Gastroesophageal sphincter (tissue), 4 donors: ENCODE measurements at regions not wholly inside any gene's neighbourhood (a gene's known extent, or its start where the extent isn't known, plus 50 kb on each side); places are given as distances from the start of the nearest gene placed in this dataset.

ENCODE experiments used
- ATAC-seq: fragments of 150-250 bp; one replicate; pipeline ENCODE4 v1.9.1; 2016; ENCODE audit warnings: mild to moderate bottlenecking, moderate library complexity
- H3K27ac ChIP-seq, 4 donors: fragments of 200-600 bp; sonication (generic) in 3 of 4; 1 replicate in 3 of 4; 2 replicates in 1 of 4; pipeline ENCODE4 v1.5.1; 2016 to 2019
- H3K27me3 ChIP-seq: fragments of 200-600 bp; sonication (generic); one replicate; pipeline ENCODE4 v1.5.1; 2019
- H3K36me3 ChIP-seq, 2 donors: fragments of 200-600 bp; sonication (generic); one replicate each; pipeline ENCODE4 v1.5.1; 2019; ENCODE audit warnings: control low read depth in 1 of 2
- H3K4me1 ChIP-seq, 3 donors: fragments of 200-600 bp; sonication (generic); 1 replicate in 2 of 3; 2 replicates in 1 of 3; pipeline ENCODE4 v1.5.1; 2016 to 2019; ENCODE audit warnings: control low read depth in 2 of 3
- H3K4me3 ChIP-seq, 2 donors: fragments of 200-600 bp; sonication (generic); one replicate each; pipeline ENCODE4 v1.5.1; 2019; ENCODE audit warnings: mild to moderate bottlenecking in 1 of 2, moderate library complexity in 1 of 2
- H3K9me3 ChIP-seq, 3 donors: fragments of 200-600 bp; sonication (generic); one replicate each; pipeline ENCODE4 v1.5.1; 2017 to 2019; ENCODE audit warnings: control low read depth in 2 of 3
- EP300 ChIP-seq: sonication (generic); formaldehyde crosslinking; IDR thresholded peaks from one replicate; pipeline ENCODE4 v1.6.1; 2017; ENCODE audit warnings: antibody characterized with exemption, mild to moderate bottlenecking
- POLR2A ChIP-seq, 2 donors: fragments of 450-650 bp; IDR thresholded peaks; one replicate each; pipeline ENCODE4 v1.6.1; 2017; ENCODE audit warnings: antibody characterized with exemption in 2 of 2, mild to moderate bottlenecking in 2 of 2, moderate library complexity in 1 of 2
- POLR2AphosphoS5 ChIP-seq: sonication (generic); formaldehyde crosslinking; IDR thresholded peaks from one replicate; pipeline ENCODE4 v1.6.1; 2017; ENCODE audit warnings: antibody characterized with exemption
- WGBS, 2 donors: methylation state at CpG; one replicate each; pipeline ENCODE4 v1.1.5; 2018; ENCODE audit warnings: low coverage in 1 of 2; 5-methylcytosine and 5-hydroxymethylcytosine counted together
- TF ChIP-seq, protein P1 (sequence below), 4 experiments: fragments of 200-600 bp in 2 of 4; fragments of 450-650 bp in 2 of 4; sonication (generic) in 1 of 4; IDR thresholded peaks; one replicate each; pipeline ENCODE4 v1.5.1; 2017 to 2019; ENCODE audit warnings: antibody characterized with exemption in 4 of 4, mild to moderate bottlenecking in 2 of 4, moderate library complexity in 2 of 4

DNA sequence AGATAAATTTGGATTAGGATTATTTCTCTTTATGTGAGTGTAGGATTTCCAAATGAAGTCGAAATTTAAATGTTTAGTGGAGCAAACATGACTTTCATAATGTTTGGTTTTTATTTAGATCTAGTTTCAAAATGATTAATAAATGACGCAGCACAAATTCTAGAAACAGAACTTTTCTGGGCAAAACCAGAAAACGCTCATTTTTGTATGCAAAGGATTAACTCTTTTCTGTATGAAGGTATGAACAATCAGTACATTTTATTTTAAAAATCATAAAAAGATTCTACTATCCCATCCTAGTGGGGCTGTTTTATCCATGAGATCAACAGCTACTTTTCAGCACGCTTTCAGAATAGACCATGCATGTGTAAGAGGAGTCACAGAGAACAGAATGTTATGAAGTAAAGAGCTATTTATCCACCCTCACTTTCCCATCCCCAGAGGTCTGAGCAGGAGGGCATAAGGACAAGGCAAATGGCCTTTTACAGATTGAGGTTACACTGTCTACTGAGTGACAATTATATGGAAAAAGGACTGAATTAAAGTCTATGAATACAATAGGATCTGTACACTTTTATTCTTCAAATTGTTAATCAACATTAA is 270.8 kb downstream of the ZEB2 start:
- no peak overlapping the region for H3K4me3 ChIP-seq
- H3K9me3 ChIP-seq = peaks cover 0 to 24% (median 0%) of the 10 kb centered on the region in 3 donors
- TF ChIP-seq, protein P1, sequence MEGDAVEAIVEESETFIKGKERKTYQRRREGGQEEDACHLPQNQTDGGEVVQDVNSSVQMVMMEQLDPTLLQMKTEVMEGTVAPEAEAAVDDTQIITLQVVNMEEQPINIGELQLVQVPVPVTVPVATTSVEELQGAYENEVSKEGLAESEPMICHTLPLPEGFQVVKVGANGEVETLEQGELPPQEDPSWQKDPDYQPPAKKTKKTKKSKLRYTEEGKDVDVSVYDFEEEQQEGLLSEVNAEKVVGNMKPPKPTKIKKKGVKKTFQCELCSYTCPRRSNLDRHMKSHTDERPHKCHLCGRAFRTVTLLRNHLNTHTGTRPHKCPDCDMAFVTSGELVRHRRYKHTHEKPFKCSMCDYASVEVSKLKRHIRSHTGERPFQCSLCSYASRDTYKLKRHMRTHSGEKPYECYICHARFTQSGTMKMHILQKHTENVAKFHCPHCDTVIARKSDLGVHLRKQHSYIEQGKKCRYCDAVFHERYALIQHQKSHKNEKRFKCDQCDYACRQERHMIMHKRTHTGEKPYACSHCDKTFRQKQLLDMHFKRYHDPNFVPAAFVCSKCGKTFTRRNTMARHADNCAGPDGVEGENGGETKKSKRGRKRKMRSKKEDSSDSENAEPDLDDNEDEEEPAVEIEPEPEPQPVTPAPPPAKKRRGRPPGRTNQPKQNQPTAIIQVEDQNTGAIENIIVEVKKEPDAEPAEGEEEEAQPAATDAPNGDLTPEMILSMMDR (IDR thresholded peaks at IDR 0.05) = no peak
- no peak for TF ChIP-seq POLR2A (IDR thresholded peaks at IDR 0.05)
- TF ChIP-seq EP300 = no peak
- TF ChIP-seq POLR2AphosphoS5 = no peak
- ATAC-seq = no peak
- H3K27ac ChIP-seq = no peak overlapping the region
- H3K36me3 ChIP-seq = no peaks in the 10 kb centered on the region
- H3K27me3 ChIP-seq = no peaks in the 10 kb centered on the region
- 60 to 67% methylated on average over 4 of the region's 4 CpGs for WGBS, 2 donors
- no peaks in the 10 kb centered on the region for H3K4me1 ChIP-seq

DNA sequence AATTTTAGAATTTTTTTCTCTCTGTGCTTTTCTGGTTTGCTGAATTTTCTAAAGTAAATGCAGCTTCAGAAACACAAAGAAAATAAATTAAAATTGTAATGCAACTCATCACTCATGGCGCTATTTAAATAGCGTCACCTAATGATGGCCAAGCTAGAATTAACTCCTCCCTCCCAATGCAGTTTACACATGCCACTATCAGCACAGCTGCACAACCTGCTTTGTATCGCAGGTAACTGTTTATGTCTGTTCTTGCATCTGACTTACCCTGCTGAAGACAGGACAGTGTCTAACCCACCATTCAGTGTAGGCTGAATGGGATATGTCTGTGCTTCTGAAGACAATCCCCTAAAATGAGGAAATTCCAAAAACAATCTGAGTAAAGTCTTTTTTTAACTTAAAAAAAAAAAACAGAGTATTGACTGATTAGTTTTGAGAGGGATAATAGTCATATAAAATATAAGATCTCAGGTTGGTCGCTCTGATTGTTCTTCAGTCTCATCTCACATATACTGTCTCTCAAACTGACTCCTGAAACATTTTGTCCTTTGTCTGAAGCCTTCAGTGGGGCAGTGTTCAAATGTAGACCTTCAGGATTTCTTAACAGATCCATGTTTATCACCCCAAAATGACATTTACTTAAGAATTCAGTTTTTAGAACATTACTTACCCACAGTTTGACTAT is 271.4 kb downstream of the ZEB2 start:
- TF ChIP-seq EP300 (no peak), POLR2A (IDR thresholded peaks at IDR 0.05) (no peak), POLR2AphosphoS5 (no peak)
- TF ChIP-seq, protein P1 (IDR thresholded peaks at IDR 0.05) = no peak
- Histone ChIP-seq H3K27ac (no peak overlapping the region), H3K9me3 (peaks cover 0 to 17% (median 0%) of the 10 kb centered on the region in 3 donors), H3K4me3 (no peak overlapping the region), H3K4me1 (no peaks in the 10 kb centered on the region), H3K27me3 (no peaks in the 10 kb centered on the region), H3K36me3 (no peaks in the 10 kb centered on the region)
- no peak for ATAC-seq
- 93 to 100% methylated on average over 2 to 4 of the region's 4 CpGs for WGBS, 2 donors

DNA sequence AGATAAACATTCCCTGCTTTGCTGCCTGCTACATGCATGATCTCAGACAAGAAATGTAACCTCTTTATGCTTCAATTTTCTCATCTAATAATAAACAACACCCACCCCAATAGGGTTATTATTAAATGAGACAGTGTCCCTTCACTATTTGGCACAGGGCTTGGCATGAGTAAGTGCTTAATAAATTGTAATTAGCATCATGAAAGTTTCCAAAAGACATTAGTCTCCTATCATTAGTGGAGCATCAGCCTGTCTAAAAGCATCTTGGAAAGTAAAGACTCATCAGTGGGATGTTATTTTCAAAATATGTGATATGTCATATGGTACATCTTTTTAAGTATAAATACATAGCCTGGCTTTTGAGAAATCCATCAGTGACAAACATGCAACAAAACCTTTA is 275.0 kb downstream of the ZEB2 start:
- Histone ChIP-seq H3K4me1 (no peaks in the 10 kb centered on the region), H3K36me3 (no peaks in the 10 kb centered on the region), H3K27ac (no peak overlapping the region), H3K27me3 (no peaks in the 10 kb centered on the region), H3K4me3 (no peak overlapping the region), H3K9me3 (no peaks in the 10 kb centered on the region)
- TF ChIP-seq, protein P1 (IDR thresholded peaks at IDR 0.05) = no peak
- TF ChIP-seq EP300 (no peak), POLR2AphosphoS5 (no peak), POLR2A (IDR thresholded peaks at IDR 0.05) (no peak)
- no peak for ATAC-seq

DNA sequence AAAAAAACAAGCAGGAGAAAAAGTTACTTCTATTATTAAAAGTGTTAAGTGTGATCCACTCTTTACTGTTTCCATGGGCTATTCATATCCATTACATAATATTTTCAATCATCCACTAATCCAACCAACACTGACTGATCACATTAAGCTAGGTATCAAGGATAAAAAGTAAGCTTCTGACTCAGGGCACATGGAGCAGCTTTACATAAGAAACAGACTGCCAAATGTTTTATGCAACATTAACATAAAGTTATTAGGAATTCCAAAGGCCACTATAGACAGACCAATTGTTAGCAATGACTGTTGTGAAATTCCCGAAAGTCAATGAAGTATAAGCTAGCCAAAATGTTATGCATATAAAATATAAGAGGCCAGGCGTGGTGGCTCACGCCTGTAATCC is 277.6 kb downstream of the ZEB2 start:
- Histone ChIP-seq H3K36me3 (no peaks in the 10 kb centered on the region), H3K4me3 (no peak overlapping the region), H3K27ac (no peak overlapping the region), H3K9me3 (no peaks in the 10 kb centered on the region), H3K4me1 (no peaks in the 10 kb centered on the region), H3K27me3 (no peaks in the 10 kb centered on the region)
- WGBS, 2 donors = 100% methylated on average over 2 to 3 of the region's 3 CpGs
- no peak for TF ChIP-seq EP300
- TF ChIP-seq, protein P1 (IDR thresholded peaks at IDR 0.05) = no peak
- TF ChIP-seq POLR2A (IDR thresholded peaks at IDR 0.05) = no peak
- TF ChIP-seq POLR2AphosphoS5 = no peak
- ATAC-seq = no peak

DNA sequence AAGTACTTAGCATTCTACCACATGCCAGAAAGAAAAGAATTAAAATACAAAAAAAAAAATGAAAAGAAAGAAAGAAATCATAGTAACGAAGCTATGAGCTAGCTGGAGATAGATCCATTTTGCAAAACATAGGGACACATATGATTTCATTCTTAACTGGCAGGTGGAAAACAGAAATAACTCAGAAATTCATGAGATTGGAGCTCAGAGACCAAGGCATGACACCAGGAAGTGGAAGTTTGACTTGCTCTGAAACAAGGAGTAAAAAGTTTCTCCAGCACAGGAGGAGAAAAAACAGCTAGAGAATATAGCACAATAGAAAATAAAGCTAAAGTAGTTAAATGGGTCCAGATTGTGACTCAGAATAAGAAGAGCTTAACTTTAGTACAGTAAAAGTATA is 278.1 kb downstream of the ZEB2 start:
- Histone ChIP-seq H3K4me3 (no peak overlapping the region), H3K27ac (no peak overlapping the region), H3K9me3 (no peaks in the 10 kb centered on the region), H3K36me3 (no peaks in the 10 kb centered on the region), H3K27me3 (no peaks in the 10 kb centered on the region), H3K4me1 (no peaks in the 10 kb centered on the region)
- TF ChIP-seq, protein P1 (IDR thresholded peaks at IDR 0.05) = no peak
- no peak for ATAC-seq
- 67 to 90% methylated on average over 1 of the region's 1 CpG for WGBS, 2 donors
